ENCODE measurements at regions not wholly inside any gene's neighbourhood (a gene's known extent, or its start where the extent isn't known, plus 50 kb on each side); places are given as distances from the start of the nearest gene placed in this dataset.

DNA sequence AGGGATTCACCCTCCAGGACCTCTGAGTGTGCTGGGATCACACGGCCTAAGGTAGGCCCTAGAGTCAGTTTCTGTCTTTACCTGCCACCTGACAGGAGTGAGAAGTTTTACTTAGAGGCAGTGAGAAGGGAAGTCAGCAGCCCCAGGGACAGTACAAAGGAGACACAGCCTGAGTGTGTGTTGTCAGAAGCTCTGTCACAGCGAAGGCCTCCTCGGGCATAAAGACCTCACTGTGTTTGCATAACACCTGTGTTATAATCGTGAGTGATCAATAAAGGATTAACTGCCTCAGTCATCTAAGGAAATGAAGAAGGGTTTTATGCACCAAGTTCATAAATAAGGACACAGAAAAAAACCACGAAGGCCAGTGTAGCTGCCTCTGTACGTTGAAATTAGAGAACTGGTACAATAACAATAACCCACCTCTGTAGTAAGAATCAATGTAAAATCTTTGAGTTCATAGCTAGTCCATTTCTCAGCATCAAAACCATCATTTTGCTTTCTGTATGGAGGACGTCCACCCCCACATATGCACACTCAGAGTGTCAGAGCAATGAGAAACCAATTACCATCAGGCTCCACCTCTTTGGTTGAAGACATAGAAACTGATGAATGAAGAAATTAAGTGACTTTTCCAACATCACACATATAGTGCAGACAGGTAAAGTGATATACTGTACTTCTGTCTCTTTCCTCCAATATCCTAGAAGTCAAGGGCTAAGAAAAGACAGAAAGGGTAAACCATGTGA lies 159.3 kb downstream of the DAD1 start:
- TF ChIP-seq, protein P1, sequence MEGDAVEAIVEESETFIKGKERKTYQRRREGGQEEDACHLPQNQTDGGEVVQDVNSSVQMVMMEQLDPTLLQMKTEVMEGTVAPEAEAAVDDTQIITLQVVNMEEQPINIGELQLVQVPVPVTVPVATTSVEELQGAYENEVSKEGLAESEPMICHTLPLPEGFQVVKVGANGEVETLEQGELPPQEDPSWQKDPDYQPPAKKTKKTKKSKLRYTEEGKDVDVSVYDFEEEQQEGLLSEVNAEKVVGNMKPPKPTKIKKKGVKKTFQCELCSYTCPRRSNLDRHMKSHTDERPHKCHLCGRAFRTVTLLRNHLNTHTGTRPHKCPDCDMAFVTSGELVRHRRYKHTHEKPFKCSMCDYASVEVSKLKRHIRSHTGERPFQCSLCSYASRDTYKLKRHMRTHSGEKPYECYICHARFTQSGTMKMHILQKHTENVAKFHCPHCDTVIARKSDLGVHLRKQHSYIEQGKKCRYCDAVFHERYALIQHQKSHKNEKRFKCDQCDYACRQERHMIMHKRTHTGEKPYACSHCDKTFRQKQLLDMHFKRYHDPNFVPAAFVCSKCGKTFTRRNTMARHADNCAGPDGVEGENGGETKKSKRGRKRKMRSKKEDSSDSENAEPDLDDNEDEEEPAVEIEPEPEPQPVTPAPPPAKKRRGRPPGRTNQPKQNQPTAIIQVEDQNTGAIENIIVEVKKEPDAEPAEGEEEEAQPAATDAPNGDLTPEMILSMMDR (conservative IDR thresholded peaks at IDR 0.05; ENCODE audit: low read depth, low read length) = no peak
- DNase-seq (ENCODE audit: low read depth) = no peak
- no peak overlapping the region for H3K4me3 ChIP-seq (ENCODE audit: low read depth, low read length)

DNA sequence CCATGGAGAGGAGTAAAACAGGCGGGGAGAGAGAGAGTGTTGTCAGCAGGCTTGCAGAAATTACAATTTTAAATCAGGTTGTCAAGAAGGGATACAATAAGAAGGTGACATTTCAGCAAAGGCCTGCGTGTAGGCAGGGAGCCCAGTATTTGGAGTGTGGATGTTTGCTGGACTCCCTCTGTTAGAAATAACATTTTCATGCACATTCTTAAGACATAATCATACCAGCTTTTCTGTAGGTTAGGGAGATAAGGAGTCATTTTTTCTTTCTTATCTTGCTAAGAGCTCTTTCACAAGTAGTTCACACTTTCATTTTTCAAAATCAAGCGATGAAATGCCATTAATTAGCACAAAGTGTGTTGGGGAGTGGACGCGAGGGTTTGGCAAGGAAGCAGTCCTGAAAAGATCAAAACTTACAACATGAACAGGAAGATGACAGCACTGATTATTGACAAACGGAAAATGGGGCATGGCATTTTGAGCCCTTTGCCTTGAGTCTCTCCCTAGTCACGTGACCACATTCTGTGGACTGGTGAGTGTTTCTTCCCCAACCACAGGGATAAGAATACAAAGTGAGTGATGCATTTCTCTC lies 160.2 kb downstream of the DAD1 start:
- peak; percentile 64 for DNase-seq (ENCODE audit: low read depth)
- TF ChIP-seq, protein P1 (conservative IDR thresholded peaks at IDR 0.05; ENCODE audit: low read depth, low read length) = no peak

DNA sequence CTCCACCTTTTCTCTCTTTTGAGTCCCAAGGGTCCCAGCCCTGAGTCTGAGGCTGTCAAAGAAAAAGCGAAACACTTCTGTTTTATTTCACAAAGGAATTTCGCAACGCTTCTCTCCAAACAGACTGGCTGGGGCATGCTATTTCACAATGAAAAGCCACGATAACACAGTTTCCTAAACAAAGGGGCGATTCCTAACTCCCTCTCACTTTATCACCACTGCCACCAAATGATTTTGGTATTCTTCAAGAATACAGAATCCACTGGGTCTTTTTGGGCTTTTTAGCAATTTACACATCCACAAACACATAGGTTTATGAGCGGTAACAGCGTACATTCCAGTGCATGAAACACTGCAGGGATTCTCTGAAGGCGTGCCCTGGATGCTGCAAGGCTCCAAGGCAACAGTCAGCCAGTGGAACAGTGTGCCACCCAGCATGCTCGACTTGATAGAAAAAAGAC lies 161.2 kb downstream of the DAD1 start:
- DNase-seq (ENCODE audit: low read depth) = peak; percentile 83
- H3K4me3 ChIP-seq (ENCODE audit: low read depth, low read length) = peak overlapping the region; percentile 24
- TF ChIP-seq, protein P1 (conservative IDR thresholded peaks at IDR 0.05; ENCODE audit: low read depth, low read length) = no peak

More for the DNA sequence above, 160.2 kb downstream of the DAD1 start:
- no peak overlapping the region for H3K4me3 ChIP-seq (ENCODE audit: low read depth, low read length)

DNA sequence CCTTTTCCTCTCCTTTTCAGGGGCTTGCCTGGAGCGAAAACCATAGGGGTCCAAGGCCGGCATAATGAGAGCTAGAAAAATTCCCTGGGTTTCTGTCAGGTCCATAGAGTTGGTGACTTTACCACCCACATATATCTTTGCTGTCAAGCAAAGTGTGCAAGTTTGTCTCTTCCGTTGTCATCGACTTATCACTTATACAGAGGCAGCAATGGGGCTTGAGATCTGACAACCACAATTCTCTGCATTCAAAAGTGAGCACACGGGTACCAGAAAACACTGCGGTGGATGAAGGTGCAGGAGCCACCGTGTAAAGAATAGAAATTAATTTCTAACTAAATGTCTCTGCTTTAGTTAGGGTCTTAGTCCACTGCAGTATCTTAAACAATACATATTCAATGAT lies 162.3 kb downstream of the DAD1 start:
- TF ChIP-seq, protein P1 (conservative IDR thresholded peaks at IDR 0.05; ENCODE audit: low read depth, low read length) = no peak
- H3K4me3 ChIP-seq (ENCODE audit: low read depth, low read length) = no peak overlapping the region
- no peak for DNase-seq (ENCODE audit: low read depth)

DNA sequence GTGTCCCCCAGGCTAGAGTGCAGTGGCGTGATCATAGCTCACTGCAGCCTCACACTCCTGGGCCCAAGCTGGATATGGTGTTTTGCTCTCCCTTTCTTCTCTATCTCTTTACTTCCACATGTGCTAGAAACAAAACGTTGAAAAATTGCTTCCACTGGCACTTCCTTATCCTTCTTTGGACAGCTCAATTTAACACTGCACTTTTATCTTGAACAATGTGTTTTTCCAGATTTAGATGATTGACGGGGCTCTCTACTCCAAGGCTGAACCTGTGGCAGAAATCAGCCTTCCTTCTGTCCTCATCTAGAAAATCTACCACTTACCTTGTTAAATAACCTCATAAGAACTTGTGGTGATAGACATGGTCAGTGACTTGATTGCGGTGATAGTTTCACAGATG lies 165.1 kb downstream of the DAD1 start:
- H3K4me3 ChIP-seq (ENCODE audit: low read depth, low read length) = no peak overlapping the region
- DNase-seq (ENCODE audit: low read depth) = no peak
- TF ChIP-seq, protein P1 (conservative IDR thresholded peaks at IDR 0.05; ENCODE audit: low read depth, low read length) = no peak

DNA sequence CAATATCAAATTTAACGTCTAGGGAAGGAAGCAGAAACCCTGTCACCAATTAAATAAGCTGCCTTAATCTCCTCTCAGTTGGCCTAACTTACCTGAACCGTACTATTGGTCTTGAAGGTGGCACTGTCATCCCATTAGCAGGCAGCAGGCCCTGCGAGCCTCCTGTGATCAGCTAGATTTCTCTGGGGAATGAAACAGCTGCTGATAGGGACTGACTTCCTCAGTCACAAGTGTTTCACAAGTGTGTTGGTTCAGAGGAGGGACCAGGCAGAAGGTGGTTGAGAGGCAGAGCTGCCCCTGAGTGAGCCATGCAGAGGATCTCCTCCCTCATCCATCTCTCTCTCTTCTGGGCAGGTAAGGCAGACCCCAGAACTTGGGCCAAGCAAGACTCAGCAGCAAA lies 166.8 kb downstream of the DAD1 start:
- DNase-seq (ENCODE audit: low read depth) = no peak
- TF ChIP-seq, protein P1 (conservative IDR thresholded peaks at IDR 0.05; ENCODE audit: low read depth, low read length) = no peak
- no peak overlapping the region for H3K4me3 ChIP-seq (ENCODE audit: low read depth, low read length)

Data from choroid plexus epithelial cell (primary cell).